Bone marrow (tissue), 2 donors: ENCODE measurements at regions not wholly inside any gene's neighbourhood (a gene's known extent, or its start where the extent isn't known, plus 50 kb on each side); places are given as distances from the start of the nearest gene placed in this dataset.

Experiments
- DNase-seq, 2 donors: peaks; one replicate each; lab custom pipeline; 2025; lab: John Stamatoyannopoulos, UW

GRCh38 chr4:89665662-89666061 is 171.3 kb downstream of the SNCA start:
- no peak for DNase-seq

- no peak for DNase-seq
These were observed 172.4 kb downstream of the SNCA start for GRCh38 chr4:89664521-89664920.

- DNase-seq: no peak
These were observed 175.6 kb downstream of the SNCA start for GRCh38 chr4:89661173-89661899.

- no peak for DNase-seq
These were observed 176.4 kb downstream of the SNCA start for GRCh38 chr4:89660444-89661172.

GRCh38 chr4:89658701-89659024 is 178.3 kb downstream of the SNCA start:
- no peak for DNase-seq

GRCh38 chr4:89657931-89658700 is 178.8 kb downstream of the SNCA start:
- DNase-seq: no peak

- no peak for DNase-seq
These were observed 183.9 kb downstream of the SNCA start for GRCh38 chr4:89653012-89653411.

GRCh38 chr4:89645482-89645881 is 191.5 kb downstream of the SNCA start:
- no peak for DNase-seq

- no peak for DNase-seq
These were observed 195.6 kb downstream of the SNCA start for GRCh38 chr4:89641367-89641687.

- no peak for DNase-seq
These were observed 196.2 kb downstream of the SNCA start for GRCh38 chr4:89640620-89641366.

- DNase-seq: no peak
These were observed 197.6 kb downstream of the SNCA start for GRCh38 chr4:89639395-89639794.

- no peak for DNase-seq
These were observed 211.2 kb downstream of the SNCA start for GRCh38 chr4:89625599-89626293.

GRCh38 chr4:89619206-89619962 is 217.6 kb downstream of the SNCA start:
- no peak for DNase-seq

GRCh38 chr4:89618151-89618550 is 218.8 kb downstream of the SNCA start:
- DNase-seq: no peak

- no peak for DNase-seq
These were observed 219.6 kb downstream of the SNCA start for GRCh38 chr4:89617317-89617716.

- no peak for DNase-seq
These were observed 220.6 kb downstream of the SNCA start for GRCh38 chr4:89616382-89616781.

- no peak for DNase-seq
These were observed 221.9 kb downstream of the SNCA start for GRCh38 chr4:89615051-89615450.

- DNase-seq: no peak
These were observed 222.8 kb downstream of the SNCA start for GRCh38 chr4:89614155-89614554.

GRCh38 chr4:89610236-89610635 is 226.7 kb downstream of the SNCA start:
- no peak for DNase-seq

- DNase-seq: no peak
These were observed 227.2 kb downstream of the SNCA start for GRCh38 chr4:89609756-89610155.

GRCh38 chr4:89604951-89605350 is 232.0 kb downstream of the SNCA start:
- DNase-seq: no peak
